ENCODE measurements at regions not wholly inside any gene's neighbourhood (a gene's known extent, or its start where the extent isn't known, plus 50 kb on each side); places are given as distances from the start of the nearest gene placed in this dataset.
"Not testable (repeated sequence)": the region's sequence is repeated elsewhere in the genome, so short reads cannot be mapped to it uniquely, and the experiment has no call there.

GRCh38 chr19:14266208-14266607, 60.2 kb upstream of the ADGRL1 start:
- FAIRE-seq; H3K9ac ChIP-seq (ENCODE audit: insufficient read depth in 1 of 2, low read depth in 2 of 2, low read length in 2 of 2); H3K4me1 ChIP-seq (replicated peaks in 1 of 2; ENCODE audit: control insufficient read depth in 2 of 2, insufficient read depth in 2 of 2, low read length in 2 of 2); H3K79me2 ChIP-seq (ENCODE audit: control insufficient read depth, insufficient read depth, low read length); H3K27ac ChIP-seq (ENCODE audit: extremely low read depth, low read depth, low read length); DNase-seq (ENCODE audit: extremely low read depth in 1 of 4, low spot score in 3 of 4); BruUV-seq (replicated peaks); H3K9me3 ChIP-seq (replicated peaks; ENCODE audit: control insufficient read depth, insufficient read depth, low read depth, low read length); H3K36me3 ChIP-seq (ENCODE audit: control insufficient read depth, insufficient read depth, low read length); H2AFZ ChIP-seq (ENCODE audit: low read depth, low read length); H3K4me3 ChIP-seq; ATAC-seq; H4K20me1 ChIP-seq (replicated peaks; ENCODE audit: control insufficient read depth, insufficient read depth, low read length); intact Hi-C loops (cut with micrococcal nuclease); H3K4me2 ChIP-seq (ENCODE audit: insufficient read depth, low read length); in situ Hi-C loops (cut with MboI); CTCF ChIA-PET (ENCODE audit: low intra/inter-chr PET ratio); H3K9me1 ChIP-seq (ENCODE audit: control insufficient read depth, insufficient read depth, low read length): not testable (repeated sequence)
- 36% methylated on average over 4 of the region's 4 CpGs for WGBS (ENCODE audit: insufficient coverage, low coverage, missing lambda C conversion rate)
- POLR2A ChIA-PET: interaction anchor here (0.6 to 0.7 kb wide), 2 partner anchors 250 to 489 kb away, joined by 3 read pairs; no protein-coding TSS in a partner anchor
- peaks cover 22 to 39% of the 10 kb centered on the region in 2 experiments; a peak in 4 of 5 replicates for H3K27me3 ChIP-seq (ENCODE audit: control insufficient read depth in 2 of 2, insufficient read depth in 2 of 2, low read length in 2 of 2)
- TF ChIP-seq ZNF121 (CRISPR knock-in tag; conservative IDR thresholded peaks at IDR 0.05): peak; percentile 44

GRCh38 chr19:14265290-14266036, 59.5 kb upstream of the ADGRL1 start:
- POLR2A ChIA-PET: no interaction called here
- no peak overlapping the region for H3K4me3 ChIP-seq
- TF ChIP-seq CEBPZ (IDR thresholded peaks at IDR 0.05; ENCODE audit: borderline replicate concordance, low read depth, low read length) (no peak), CCAR2 (IDR thresholded peaks at IDR 0.05; ENCODE audit: low read depth, low read length) (no peak), ESRRB (CRISPR knock-in tag; IDR thresholded peaks at IDR 0.05; ENCODE audit: borderline replicate concordance) (no peak), ZC3H11A (IDR thresholded peaks at IDR 0.05; ENCODE audit: low read depth, low read length) (no peak), ZNF354B (CRISPR knock-in tag; IDR thresholded peaks at IDR 0.05) (no peak), FOXP4 (CRISPR knock-in tag; IDR thresholded peaks at IDR 0.05; ENCODE audit: borderline replicate concordance) (no peak), HDAC3 (IDR thresholded peaks at IDR 0.05; ENCODE audit: borderline replicate concordance, partially characterized antibody) (no peak), BRD4 (IDR thresholded peaks at IDR 0.05) (no peak), GTF2F1 (IDR thresholded peaks at IDR 0.05; ENCODE audit: low read depth, low read length) (no peak)

More at GRCh38 chr19:14265290-14266036, 59.5 kb upstream of the ADGRL1 start:
- in situ Hi-C loops (cut with MboI) (no loop called here), intact Hi-C loops (cut with micrococcal nuclease) (no loop called here)
- Histone ChIP-seq H3K27ac (ENCODE audit: extremely low read depth, low read depth, low read length) (no peak overlapping the region), H2AFZ (ENCODE audit: low read depth, low read length) (no peak overlapping the region), H3K27me3 (ENCODE audit: control insufficient read depth in 2 of 2, insufficient read depth in 2 of 2, low read length in 2 of 2) (peaks cover 22 to 39% of the 10 kb centered on the region in 2 experiments; a peak in 4 of 5 replicates), H3K9ac (ENCODE audit: insufficient read depth in 1 of 2, low read depth in 2 of 2, low read length in 2 of 2) (0 out of 4 replicates have a peak overlapping the region, but pooled peaks of 1 of the 2 experiments have one; percentile 35), H3K4me1 (replicated peaks in 1 of 2; ENCODE audit: control insufficient read depth in 2 of 2, insufficient read depth in 2 of 2, low read length in 2 of 2) (peaks cover 0 to 9% of the 10 kb centered on the region in 2 experiments; a peak in 3 of 5 replicates), H3K4me2 (ENCODE audit: insufficient read depth, low read length) (no peak overlapping the region), H3K36me3 (ENCODE audit: control insufficient read depth, insufficient read depth, low read length) (no peaks in the 10 kb centered on the region), H3K9me3 (replicated peaks; ENCODE audit: control insufficient read depth, insufficient read depth, low read depth, low read length) (no peaks in the 10 kb centered on the region), H3K9me1 (ENCODE audit: control insufficient read depth, insufficient read depth, low read length) (no peaks in the 10 kb centered on the region), H4K20me1 (replicated peaks; ENCODE audit: control insufficient read depth, insufficient read depth, low read length) (no peaks in the 10 kb centered on the region), H3K79me2 (ENCODE audit: control insufficient read depth, insufficient read depth, low read length) (no peaks in the 10 kb centered on the region)
- ATAC-seq (no peak), FAIRE-seq (no peak), DNase-seq (ENCODE audit: extremely low read depth in 1 of 4, low spot score in 3 of 4) (peak in 1 of 4 experiments; percentile 8)
- CTCF ChIA-PET (ENCODE audit: low intra/inter-chr PET ratio): no interaction called here
- BruUV-seq (replicated peaks): no TSS peak
- WGBS (ENCODE audit: insufficient coverage, low coverage, missing lambda C conversion rate): 4% methylated on average over 22 of the region's 37 CpGs

All from K562 (cell line).